RCC 7860 (cell line): ENCODE measurements at regions not wholly inside any gene's neighbourhood (a gene's known extent, or its start where the extent isn't known, plus 50 kb on each side); places are given as distances from the start of the nearest gene placed in this dataset.
A peak's percentile ranks its signal among the peaks of the same experiment; 100 is the strongest.
"Not testable (repeated sequence)": the region's sequence is repeated elsewhere in the genome, so short reads cannot be mapped to it uniquely, and the experiment has no call there.

Experiments
- DNase-seq: peaks from one replicate; pipeline ENCODE4 v3.0.0-alpha.2; 2015; ENCODE audit warnings: low spot score
- FAIRE-seq: peaks from 2 replicates; lab custom pipeline; 2012; peaks lifted over from hg19 to GRCh38; lab: Jason Lieb, UNC

GRCh38 chr14:106768230-106768629, 1241.8 kb downstream of the TMEM121 start:
- not testable (repeated sequence) for FAIRE-seq, DNase-seq

GRCh38 chr14:106768972-106769700, 1242.8 kb downstream of the TMEM121 start:
- DNase-seq, FAIRE-seq: not testable (repeated sequence)

GRCh38 chr14:106770158-106770672, 1243.8 kb downstream of the TMEM121 start:
- DNase-seq, FAIRE-seq: not testable (repeated sequence)

- DNase-seq, FAIRE-seq: not testable (repeated sequence)
Observed at GRCh38 chr14:106774889-106775480, 1248.6 kb downstream of the TMEM121 start.

- DNase-seq = no peak
- no peak for FAIRE-seq
Observed at GRCh38 chr14:106776395-106776983, 1250.1 kb downstream of the TMEM121 start.

GRCh38 chr14:106778986-106779385, 1252.6 kb downstream of the TMEM121 start:
- DNase-seq (no peak), FAIRE-seq (no peak)

GRCh38 chr14:106786697-106787096, 1260.3 kb downstream of the TMEM121 start:
- FAIRE-seq = no peak

GRCh38 chr14:106787626-106788025, 1261.2 kb downstream of the TMEM121 start:
- no peak for FAIRE-seq
- no peak for DNase-seq

More at GRCh38 chr14:106786697-106787096, 1260.3 kb downstream of the TMEM121 start:
- DNase-seq = no peak

- no peak for FAIRE-seq
Observed at GRCh38 chr14:106788534-106788933, 1262.2 kb downstream of the TMEM121 start.

GRCh38 chr14:106789318-106789717, 1262.9 kb downstream of the TMEM121 start:
- no peak for DNase-seq
- FAIRE-seq = no peak

More at GRCh38 chr14:106788534-106788933, 1262.2 kb downstream of the TMEM121 start:
- no peak for DNase-seq

GRCh38 chr14:106790189-106791036, 1264.0 kb downstream of the TMEM121 start:
- DNase-seq = peak; percentile 7
- no peak for FAIRE-seq

GRCh38 chr14:106792543-106792942, 1266.2 kb downstream of the TMEM121 start:
- FAIRE-seq (no peak), DNase-seq (no peak)

GRCh38 chr14:106798166-106798565, 1271.8 kb downstream of the TMEM121 start:
- DNase-seq, FAIRE-seq: not testable (repeated sequence)

GRCh38 chr14:106802413-106803364, 1276.3 kb downstream of the TMEM121 start:
- DNase-seq = no peak
- no peak for FAIRE-seq

- FAIRE-seq (no peak), DNase-seq (no peak)
Observed at GRCh38 chr14:106803379-106803778, 1277.0 kb downstream of the TMEM121 start.

- no peak for DNase-seq
- no peak for FAIRE-seq
Observed at GRCh38 chr14:106807493-106807892, 1281.1 kb downstream of the TMEM121 start.

- FAIRE-seq = no peak
- no peak for DNase-seq
Observed at GRCh38 chr14:106808458-106808857, 1282.1 kb downstream of the TMEM121 start.

- no peak for DNase-seq
- FAIRE-seq = no peak
Observed at GRCh38 chr14:106808907-106809306, 1282.5 kb downstream of the TMEM121 start.

- no peak for FAIRE-seq
- DNase-seq = no peak
Observed at GRCh38 chr14:106809615-106810014, 1283.2 kb downstream of the TMEM121 start.
